ENCODE measurements at regions not wholly inside any gene's neighbourhood (a gene's known extent, or its start where the extent isn't known, plus 50 kb on each side); places are given as distances from the start of the nearest gene placed in this dataset.

GRCh38 chr7:54880326-54880989 lies 121.4 kb upstream of the SEC61G start:
- no peak for TF ChIP-seq CTCF (IDR thresholded peaks at IDR 0.05; ENCODE audit: insufficient read depth, low read length, poor library complexity, severe bottlenecking)
- TF ChIP-seq EZH2phosphoT487 (conservative IDR thresholded peaks at IDR 0.05; ENCODE audit: low read length): no peak

All from SU-DHL-6 (cell line).